GM10248 (cell line): ENCODE measurements at regions not wholly inside any gene's neighbourhood (a gene's known extent, or its start where the extent isn't known, plus 50 kb on each side); places are given as distances from the start of the nearest gene placed in this dataset.

Experiments used
- CTCF ChIA-PET: fragments of 300-600 bp; sonication (Branson Sonifier 250); formaldehyde crosslinking; extraction: SDS; loops from one replicate; lab custom pipeline; 2021; ENCODE audit warnings: antibody characterized with exemption; lab: Yijun Ruan, JAX
- POLR2A ChIA-PET: fragments of 350-650 bp; sonication (Branson Sonifier 250); formaldehyde crosslinking; extraction: SDS; loops from one replicate; lab custom pipeline; 2020; ENCODE audit warnings: antibody characterized with exemption; lab: Yijun Ruan, JAX
- DNase-seq: peaks from one replicate; pipeline ENCODE4 v3.0.0; 2012; ENCODE audit errors: extremely low spot score
- CTCF ChIP-seq: IDR thresholded peaks from 2 replicates; pipeline ENCODE4 v1.5.1; 2012; ENCODE audit warnings: mild to moderate bottlenecking, low read depth; ENCODE audit errors: extremely low read depth, missing control alignments, control extremely low read depth

DNA sequence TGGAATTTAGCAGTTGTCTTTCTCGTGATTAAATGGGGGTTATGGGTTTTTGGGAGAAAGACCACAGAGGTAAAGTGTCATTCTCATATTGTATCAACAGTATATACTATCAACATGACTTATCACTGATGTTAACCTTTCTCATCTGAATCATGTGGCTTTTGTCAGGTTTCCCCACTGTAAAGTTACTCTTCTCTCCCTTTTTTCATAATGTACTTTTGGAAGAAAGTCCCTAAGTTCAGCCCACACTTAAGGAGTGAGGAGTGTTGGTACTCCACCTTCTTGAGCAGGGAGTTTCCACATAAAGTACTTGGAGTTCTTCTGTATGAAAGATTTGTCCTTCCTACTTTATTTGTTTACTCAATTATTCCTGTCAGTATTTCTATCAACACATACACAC lies 169.9 kb downstream of the ZNF330 start:
- no peak for TF ChIP-seq CTCF
- no peak for DNase-seq
- ChIA-PET CTCF (interaction anchor here (1.2 kb wide), 1 partner anchor 14 kb away, joined by 4 read pairs; no protein-coding TSS in a partner anchor), POLR2A (no interaction called here)

DNA sequence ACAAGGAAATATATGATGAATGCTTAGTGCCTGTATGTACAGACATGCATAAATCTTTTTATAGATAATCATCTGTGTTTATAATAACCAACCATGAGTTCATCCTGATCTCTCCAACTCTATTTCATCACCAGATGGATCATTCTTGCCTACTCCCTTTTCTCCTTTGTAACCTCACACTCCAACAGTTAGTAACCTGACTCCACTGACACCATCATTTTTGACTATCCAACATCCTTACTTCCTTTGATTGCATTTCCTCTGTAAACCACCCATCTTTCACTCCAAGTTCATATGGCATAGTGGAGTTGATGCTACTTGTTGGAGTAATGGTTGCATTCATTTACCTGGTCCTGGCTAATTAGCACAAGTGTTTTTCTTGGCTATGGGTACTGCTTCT lies 170.6 kb downstream of the ZNF330 start:
- DNase-seq = no peak
- CTCF ChIA-PET = interaction anchor here (1.4 kb wide), 1 partner anchor 45 kb away, joined by 3 read pairs; no protein-coding TSS in a partner anchor
- POLR2A ChIA-PET = no interaction called here
- TF ChIP-seq CTCF = no peak

GRCh38 chr4:141391771-141392170 lies 171.1 kb downstream of the ZNF330 start:
- POLR2A ChIA-PET = no interaction called here
- no peak for DNase-seq
- CTCF ChIA-PET = interaction anchor here (1.4 kb wide), 1 partner anchor 45 kb away, joined by 3 read pairs; no protein-coding TSS in a partner anchor
- no peak for TF ChIP-seq CTCF

GRCh38 chr4:141395246-141395830 lies 174.6 kb downstream of the ZNF330 start:
- no peak for DNase-seq
- ChIA-PET POLR2A (no interaction called here), CTCF (no interaction called here)
- no peak for TF ChIP-seq CTCF

DNA sequence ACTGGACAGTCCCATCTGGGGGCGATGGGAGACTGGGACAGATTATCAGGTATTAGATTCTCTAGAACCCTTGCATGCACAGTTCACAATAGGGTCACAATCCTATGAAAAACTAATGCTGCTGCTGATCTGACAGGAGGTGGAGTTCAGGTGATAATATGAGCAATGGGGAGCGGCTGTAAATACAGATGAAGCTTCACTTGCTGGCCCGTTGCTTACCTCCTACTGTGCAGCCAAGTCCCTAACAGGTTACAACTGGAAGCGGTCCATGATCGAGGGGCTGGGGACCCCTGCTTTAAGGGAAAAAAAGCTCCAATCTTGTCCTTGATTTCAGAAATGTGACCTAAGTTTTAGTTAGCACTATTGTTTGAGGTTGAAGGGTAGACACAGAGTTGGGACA lies 175.2 kb downstream of the ZNF330 start:
- TF ChIP-seq CTCF = no peak
- DNase-seq = no peak
- CTCF ChIA-PET = no interaction called here
- POLR2A ChIA-PET = no interaction called here

DNA sequence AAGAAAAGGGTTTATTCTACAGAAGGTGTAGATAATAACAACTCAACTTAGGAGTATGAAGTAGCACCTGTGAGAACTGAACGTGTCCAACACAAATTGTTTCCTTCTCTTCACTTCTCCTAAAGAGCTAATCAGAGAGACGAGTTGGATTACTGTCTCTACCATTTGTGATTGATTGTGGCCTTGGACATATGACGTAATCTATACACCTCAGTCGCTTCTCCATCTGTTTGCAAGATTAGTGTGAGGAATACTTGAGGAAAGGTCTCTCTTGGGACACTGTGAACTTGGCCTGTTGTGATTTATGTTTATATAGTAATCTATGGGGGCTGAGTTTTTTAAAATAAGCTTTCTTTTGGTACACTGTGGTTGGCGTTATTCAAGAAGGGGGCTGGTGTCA lies 182.0 kb downstream of the ZNF330 start:
- ChIA-PET POLR2A (no interaction called here), CTCF (interaction anchor here (0.9 to 1.9 kb wide), 7 partner anchors 10 to 80 kb away, joined by 3 to 5 read pairs (median 4); no protein-coding TSS in a partner anchor)
- DNase-seq = no peak
- TF ChIP-seq CTCF = no peak
